Endodermal cell (in vitro differentiated cells): ENCODE measurements at regions not wholly inside any gene's neighbourhood (a gene's known extent, or its start where the extent isn't known, plus 50 kb on each side); places are given as distances from the start of the nearest gene placed in this dataset.

Source experiments
- DNase-seq: peaks from one replicate; pipeline ENCODE4 v3.0.0-alpha.2; 2017
- H3K27ac ChIP-seq: 2 replicates; pipeline ENCODE4 v1.5.1; 2013; ENCODE audit warnings: mild to moderate bottlenecking, low read depth, low read length, moderate library complexity
- H3K27me3 ChIP-seq: 2 replicates; pipeline ENCODE4 v1.6.1; 2013; ENCODE audit warnings: mild to moderate bottlenecking, low read length, moderate library complexity; ENCODE audit not compliant: insufficient read depth, control insufficient read depth, poor library complexity, severe bottlenecking
- H3K36me3 ChIP-seq: 2 replicates; pipeline ENCODE4 v1.7.0; 2013; ENCODE audit warnings: mild to moderate bottlenecking, low read length, moderate library complexity; ENCODE audit not compliant: control insufficient read depth, insufficient read depth
- H3K4me1 ChIP-seq: one replicate; pipeline ENCODE4 v1.7.0; 2013; ENCODE audit warnings: low read length; ENCODE audit not compliant: control insufficient read depth, insufficient read depth
- H3K4me3 ChIP-seq: 2 replicates; pipeline ENCODE4 v1.5.1; 2013; ENCODE audit warnings: mild to moderate bottlenecking, low read length, moderate library complexity
- H3K9ac ChIP-seq: 2 replicates; pipeline ENCODE4 v1.6.1; 2013; ENCODE audit warnings: mild to moderate bottlenecking, low read length, moderate library complexity; ENCODE audit not compliant: poor library complexity, severe bottlenecking; ENCODE audit errors: extremely low read depth
- H3K9me3 ChIP-seq: 2 replicates; pipeline ENCODE4 v1.6.1; 2013; ENCODE audit warnings: mild to moderate bottlenecking, low read length, moderate library complexity; ENCODE audit not compliant: control insufficient read depth
- H3K27ac Mint-ChIP-seq: 2 replicates; pipeline ENCODE4 v1.8.0; 2020; ENCODE audit warnings: mixed read lengths
- H3K27me3 Mint-ChIP-seq: 2 replicates; pipeline ENCODE4 v1.8.0; 2021; ENCODE audit warnings: mild to moderate bottlenecking, mixed read lengths; ENCODE audit not compliant: insufficient read depth
- H3K36me3 Mint-ChIP-seq: 2 replicates; pipeline ENCODE4 v1.8.0; 2020; ENCODE audit warnings: low read depth, mixed read lengths
- H3K4me1 Mint-ChIP-seq: 2 replicates; pipeline ENCODE4 v1.8.0; 2020; ENCODE audit warnings: mixed read lengths
- H3K4me3 Mint-ChIP-seq: 2 replicates; pipeline ENCODE4 v1.8.0; 2020; ENCODE audit warnings: mild to moderate bottlenecking, moderate library complexity, mixed read lengths
- H3K9me3 Mint-ChIP-seq: 2 replicates; pipeline ENCODE4 v1.8.0; 2020; ENCODE audit warnings: mild to moderate bottlenecking, mixed read lengths
- WGBS, 2 experiments: methylation state at CpG; one replicate each; pipeline versions ENCODE4 v1.1.5 to v1.1.7; 2013; ENCODE audit warnings: missing lambda C conversion rate in 2 of 2, mixed read lengths in 1 of 2; ENCODE audit not compliant: insufficient coverage in 1 of 2, insufficient read length in 1 of 2; 5-methylcytosine and 5-hydroxymethylcytosine counted together
- TF ChIP-seq, protein P1 (sequence below): fragments of 200-600 bp; sonication (generic); conservative IDR thresholded peaks from 2 replicates; pipeline ENCODE4 v1.5.0; 2021; ENCODE audit warnings: antibody characterized with exemption, mild to moderate bottlenecking

DNA sequence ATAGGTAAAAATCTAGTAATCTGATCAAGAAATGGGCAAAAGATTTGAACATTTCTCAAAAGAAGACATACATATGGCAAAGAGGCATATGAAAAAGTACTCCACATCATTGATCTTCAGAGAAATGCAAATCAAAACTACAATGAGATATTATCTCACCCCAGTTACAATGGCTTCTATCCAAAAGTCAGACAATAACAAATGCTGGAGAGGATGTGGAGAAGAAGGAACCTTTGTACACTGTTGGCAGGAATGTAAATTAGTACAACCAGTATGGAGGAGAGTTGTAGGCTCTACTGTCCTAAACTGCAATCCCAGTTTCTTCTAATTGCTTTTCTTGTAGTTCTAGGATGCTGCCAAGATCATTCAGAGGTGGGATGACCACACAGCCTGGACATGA, 193.5 kb upstream of the RFX3 start:
- DNase-seq: no peak
- Mint-ChIP-seq H3K36me3 (no peaks in the 10 kb centered on the region), H3K27me3 (peaks cover 5% of the 10 kb centered on the region), H3K4me1 (peaks cover 18% of the 10 kb centered on the region), H3K27ac (no peak overlapping the region), H3K9me3 (peaks cover 5% of the 10 kb centered on the region), H3K4me3 (no peak overlapping the region)
- TF ChIP-seq, protein P1, sequence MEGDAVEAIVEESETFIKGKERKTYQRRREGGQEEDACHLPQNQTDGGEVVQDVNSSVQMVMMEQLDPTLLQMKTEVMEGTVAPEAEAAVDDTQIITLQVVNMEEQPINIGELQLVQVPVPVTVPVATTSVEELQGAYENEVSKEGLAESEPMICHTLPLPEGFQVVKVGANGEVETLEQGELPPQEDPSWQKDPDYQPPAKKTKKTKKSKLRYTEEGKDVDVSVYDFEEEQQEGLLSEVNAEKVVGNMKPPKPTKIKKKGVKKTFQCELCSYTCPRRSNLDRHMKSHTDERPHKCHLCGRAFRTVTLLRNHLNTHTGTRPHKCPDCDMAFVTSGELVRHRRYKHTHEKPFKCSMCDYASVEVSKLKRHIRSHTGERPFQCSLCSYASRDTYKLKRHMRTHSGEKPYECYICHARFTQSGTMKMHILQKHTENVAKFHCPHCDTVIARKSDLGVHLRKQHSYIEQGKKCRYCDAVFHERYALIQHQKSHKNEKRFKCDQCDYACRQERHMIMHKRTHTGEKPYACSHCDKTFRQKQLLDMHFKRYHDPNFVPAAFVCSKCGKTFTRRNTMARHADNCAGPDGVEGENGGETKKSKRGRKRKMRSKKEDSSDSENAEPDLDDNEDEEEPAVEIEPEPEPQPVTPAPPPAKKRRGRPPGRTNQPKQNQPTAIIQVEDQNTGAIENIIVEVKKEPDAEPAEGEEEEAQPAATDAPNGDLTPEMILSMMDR: no peak
- no peaks in the 10 kb centered on the region for H3K4me1 ChIP-seq
- H3K36me3 ChIP-seq: no peaks in the 10 kb centered on the region
- no peak overlapping the region for H3K9ac ChIP-seq
- H3K4me3 ChIP-seq: no peak overlapping the region
- H3K27ac ChIP-seq: no peak overlapping the region
- H3K27me3 ChIP-seq: no peaks in the 10 kb centered on the region
- H3K9me3 ChIP-seq: no peaks in the 10 kb centered on the region

DNA sequence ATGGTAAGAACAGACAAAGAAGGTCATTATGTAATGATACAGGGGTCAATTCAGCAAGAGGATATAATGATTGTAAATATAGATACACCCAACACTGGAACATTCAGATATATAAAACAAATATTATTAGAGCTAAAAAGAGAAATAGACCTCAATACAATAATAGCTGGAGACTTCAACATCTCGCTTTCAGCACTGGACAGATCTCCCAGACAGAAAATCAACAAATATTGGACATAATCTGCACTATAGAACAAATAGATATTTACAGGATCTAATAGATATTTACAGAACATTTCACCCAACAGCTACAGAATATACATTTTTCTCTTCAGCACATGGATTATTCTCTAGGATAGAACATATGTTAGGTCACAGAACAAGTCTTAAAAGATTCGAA, 190.6 kb upstream of the RFX3 start:
- Histone ChIP-seq H3K27ac (no peak overlapping the region), H3K9ac (no peak overlapping the region), H3K9me3 (no peaks in the 10 kb centered on the region), H3K36me3 (no peaks in the 10 kb centered on the region), H3K4me3 (no peak overlapping the region), H3K4me1 (no peaks in the 10 kb centered on the region), H3K27me3 (no peaks in the 10 kb centered on the region)
- no peaks in the 10 kb centered on the region for H3K9me3 Mint-ChIP-seq
- TF ChIP-seq, protein P1: no peak
- H3K4me3 Mint-ChIP-seq: no peak overlapping the region
- no peaks in the 10 kb centered on the region for H3K36me3 Mint-ChIP-seq
- peaks cover 14% of the 10 kb centered on the region for H3K27me3 Mint-ChIP-seq
- 97% methylated on average over 2 of the region's 2 CpGs; no CpG with 5 or more reads in 1 of the 2 experiments for WGBS, 2 experiments
- DNase-seq: no peak
- H3K27ac Mint-ChIP-seq: no peak overlapping the region
- H3K4me1 Mint-ChIP-seq: peaks cover 14% of the 10 kb centered on the region

DNA sequence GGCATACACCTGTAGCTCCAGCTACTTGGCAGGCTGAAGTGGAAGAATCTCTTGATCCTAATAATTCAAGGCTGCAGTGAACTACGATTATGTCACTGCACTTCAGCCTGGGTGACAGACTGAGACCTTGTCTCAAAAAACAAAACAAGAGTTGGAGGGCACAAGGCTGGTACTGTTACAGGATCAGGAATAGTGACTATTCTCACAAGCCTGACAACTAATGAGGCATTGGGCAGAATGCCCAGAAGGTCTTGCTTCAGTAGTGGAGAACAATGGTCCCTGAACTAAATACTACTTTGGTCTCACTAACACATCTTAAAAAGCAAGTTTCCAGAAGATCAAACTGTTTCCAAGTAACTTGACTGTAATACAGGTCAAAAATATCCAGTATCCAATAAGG, 182.9 kb upstream of the RFX3 start:
- Histone ChIP-seq H3K9me3 (no peaks in the 10 kb centered on the region), H3K4me1 (no peaks in the 10 kb centered on the region), H3K9ac (no peak overlapping the region), H3K27ac (no peak overlapping the region), H3K36me3 (no peaks in the 10 kb centered on the region), H3K4me3 (no peak overlapping the region), H3K27me3 (no peaks in the 10 kb centered on the region)
- no peaks in the 10 kb centered on the region for H3K36me3 Mint-ChIP-seq
- no peak for DNase-seq
- H3K9me3 Mint-ChIP-seq: no peaks in the 10 kb centered on the region
- H3K27me3 Mint-ChIP-seq: peaks cover 9% of the 10 kb centered on the region
- no peak overlapping the region for H3K27ac Mint-ChIP-seq
- WGBS, 2 experiments: 87 to 91% methylated on average over 1 of the region's 1 CpG
- TF ChIP-seq, protein P1: no peak
- H3K4me3 Mint-ChIP-seq: no peak overlapping the region
- no peaks in the 10 kb centered on the region for H3K4me1 Mint-ChIP-seq
